Mesothelial cell of epicardium (in vitro differentiated cells): ENCODE measurements at regions not wholly inside any gene's neighbourhood (a gene's known extent, or its start where the extent isn't known, plus 50 kb on each side); places are given as distances from the start of the nearest gene placed in this dataset.

Experiments
- DNase-seq, 2 experiments: peaks; one replicate each; pipeline ENCODE4 v3.0.0; 2021; ENCODE audit warnings: low spot score in 2 of 2; ENCODE audit not compliant: unreplicated experiment in 2 of 2
- H3K27ac Mint-ChIP-seq: 2 replicates; pipeline ENCODE4 v1.8.0; 2021; ENCODE audit warnings: mixed read lengths
- H3K27me3 Mint-ChIP-seq: 2 replicates; pipeline ENCODE4 v1.8.0; 2021; ENCODE audit warnings: low read depth, mixed read lengths
- H3K36me3 Mint-ChIP-seq: 2 replicates; pipeline ENCODE4 v1.8.0; 2021; ENCODE audit warnings: mixed read lengths
- H3K4me1 Mint-ChIP-seq: 2 replicates; pipeline ENCODE4 v1.8.0; 2021; ENCODE audit warnings: mixed read lengths
- H3K4me3 Mint-ChIP-seq: 2 replicates; pipeline ENCODE4 v1.8.0; 2021; ENCODE audit warnings: mild to moderate bottlenecking, moderate library complexity, mixed read lengths
- H3K9me3 Mint-ChIP-seq: 2 replicates; pipeline ENCODE4 v1.8.0; 2021; ENCODE audit warnings: mixed read lengths
- CTCF ChIP-seq: fragments of 200-600 bp; sonication (generic); IDR thresholded peaks from one replicate; pipeline ENCODE4 v1.5.0; 2021; ENCODE audit warnings: antibody characterized with exemption; ENCODE audit not compliant: unreplicated experiment

DNA sequence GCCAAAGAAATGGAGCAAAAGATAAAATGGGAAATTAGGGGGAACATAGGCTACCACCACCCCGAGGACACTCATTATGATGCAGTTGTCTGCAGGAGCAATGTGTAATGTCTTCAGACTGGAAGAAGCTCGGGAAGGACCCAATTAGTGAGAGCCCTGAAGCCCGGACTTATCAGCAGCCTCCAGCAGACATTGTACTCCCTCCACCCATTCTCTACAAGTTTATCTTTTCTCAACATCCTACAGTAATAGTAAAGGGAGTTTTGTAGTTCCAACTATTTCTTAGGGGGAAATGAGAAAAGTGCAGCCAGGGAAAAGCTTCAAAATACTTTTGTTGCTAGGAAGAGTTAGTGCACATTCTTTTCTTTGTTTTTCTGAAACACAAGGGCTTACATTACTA lies 657.3 kb upstream of the COBL start:
- Mint-ChIP-seq H3K9me3 (no peaks in the 10 kb centered on the region), H3K27ac (no peak overlapping the region), H3K36me3 (no peaks in the 10 kb centered on the region), H3K4me3 (no peak overlapping the region), H3K27me3 (no peaks in the 10 kb centered on the region), H3K4me1 (no peaks in the 10 kb centered on the region)
- no peak for TF ChIP-seq CTCF
- no peak for DNase-seq

GRCh38 chr7:51973071-51973470 lies 656.5 kb upstream of the COBL start:
- no peaks in the 10 kb centered on the region for H3K36me3 Mint-ChIP-seq
- H3K4me3 Mint-ChIP-seq = no peak overlapping the region
- DNase-seq = no peak
- no peak for TF ChIP-seq CTCF
- H3K27ac Mint-ChIP-seq = no peak overlapping the region
- H3K27me3 Mint-ChIP-seq = no peaks in the 10 kb centered on the region
- H3K9me3 Mint-ChIP-seq = no peaks in the 10 kb centered on the region
- H3K4me1 Mint-ChIP-seq = no peaks in the 10 kb centered on the region

- Mint-ChIP-seq H3K36me3 (no peaks in the 10 kb centered on the region), H3K27me3 (no peaks in the 10 kb centered on the region), H3K27ac (no peak overlapping the region), H3K9me3 (no peaks in the 10 kb centered on the region), H3K4me1 (no peaks in the 10 kb centered on the region), H3K4me3 (no peak overlapping the region)
- DNase-seq = no peak
- no peak for TF ChIP-seq CTCF
Measured at GRCh38 chr7:51970961-51971665, 654.5 kb upstream of the COBL start.

- Mint-ChIP-seq H3K36me3 (no peaks in the 10 kb centered on the region), H3K9me3 (no peaks in the 10 kb centered on the region), H3K4me3 (no peak overlapping the region), H3K27ac (no peak overlapping the region), H3K4me1 (no peaks in the 10 kb centered on the region), H3K27me3 (no peaks in the 10 kb centered on the region)
- no peak for TF ChIP-seq CTCF
- DNase-seq = no peak
Measured at GRCh38 chr7:51968461-51968860, 651.9 kb upstream of the COBL start.

- no peaks in the 10 kb centered on the region for H3K4me1 Mint-ChIP-seq
- no peaks in the 10 kb centered on the region for H3K36me3 Mint-ChIP-seq
- no peak overlapping the region for H3K27ac Mint-ChIP-seq
- no peak for DNase-seq
- no peak overlapping the region for H3K4me3 Mint-ChIP-seq
- H3K27me3 Mint-ChIP-seq = no peaks in the 10 kb centered on the region
- no peaks in the 10 kb centered on the region for H3K9me3 Mint-ChIP-seq
- TF ChIP-seq CTCF = no peak
Measured at GRCh38 chr7:51965454-51965853, 648.8 kb upstream of the COBL start.

DNA sequence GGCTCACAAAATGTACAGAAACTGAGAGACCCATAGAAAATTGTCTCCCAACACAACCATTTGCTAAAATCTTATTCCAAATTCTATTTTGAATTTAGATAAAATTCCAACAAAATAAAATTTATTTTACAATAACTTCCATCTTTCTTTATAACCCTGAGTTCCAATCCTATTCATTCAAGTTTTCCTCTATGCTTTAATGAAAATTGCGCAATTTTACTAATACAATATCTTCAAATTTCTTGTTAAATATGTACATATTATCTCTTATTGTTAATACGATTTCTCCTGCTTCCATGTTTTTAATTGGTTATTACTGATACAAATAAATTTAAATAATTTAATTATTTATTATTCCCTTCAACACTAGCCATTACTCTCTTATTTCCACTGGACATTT lies 645.2 kb upstream of the COBL start:
- Mint-ChIP-seq H3K4me1 (no peaks in the 10 kb centered on the region), H3K27ac (no peak overlapping the region)
- TF ChIP-seq CTCF = no peak

More for the DNA sequence above, 645.2 kb upstream of the COBL start:
- no peak overlapping the region for H3K4me3 Mint-ChIP-seq
- H3K36me3 Mint-ChIP-seq = no peaks in the 10 kb centered on the region
- peaks cover 13% of the 10 kb centered on the region for H3K9me3 Mint-ChIP-seq
- H3K27me3 Mint-ChIP-seq = no peaks in the 10 kb centered on the region
- DNase-seq = no peak
